ENCODE measurements at regions not wholly inside any gene's neighbourhood (a gene's known extent, or its start where the extent isn't known, plus 50 kb on each side); places are given as distances from the start of the nearest gene placed in this dataset.
"Not testable (repeated sequence)": the region's sequence is repeated elsewhere in the genome, so short reads cannot be mapped to it uniquely, and the experiment has no call there.

- no peak for DNase-seq
Observed at GRCh38 chr13:66152596-66152995, 1077.5 kb downstream of the PCDH9 start.

DNA sequence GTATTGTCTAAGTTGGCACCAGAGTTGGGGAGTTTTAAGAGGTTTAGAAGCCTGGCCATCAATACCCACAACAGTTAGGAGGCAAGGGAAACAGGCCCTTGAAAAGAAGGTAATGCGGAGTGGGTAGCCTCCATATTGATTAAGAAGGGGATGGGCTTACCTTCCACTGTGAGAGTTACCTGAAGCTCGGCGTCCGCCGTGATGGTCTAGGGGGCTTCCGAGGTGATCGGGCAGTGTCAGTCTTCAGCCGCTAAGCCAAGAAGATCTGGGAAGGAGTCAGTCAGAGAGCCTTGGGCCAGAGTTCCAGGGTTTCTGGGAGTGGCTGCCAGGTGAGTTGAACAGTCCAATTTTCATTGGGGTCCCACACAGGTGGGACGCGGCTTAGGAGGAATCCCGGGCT is 1085.8 kb downstream of the PCDH9 start:
- DNase-seq, result not testable (repeated sequence)

- DNase-seq, result no peak
Observed at GRCh38 chr13:66139701-66140100, 1090.4 kb downstream of the PCDH9 start.

- no peak for DNase-seq
Observed at GRCh38 chr13:66139250-66139649, 1090.9 kb downstream of the PCDH9 start.

GRCh38 chr13:66138172-66138811 is 1091.8 kb downstream of the PCDH9 start:
- no peak for DNase-seq

DNA sequence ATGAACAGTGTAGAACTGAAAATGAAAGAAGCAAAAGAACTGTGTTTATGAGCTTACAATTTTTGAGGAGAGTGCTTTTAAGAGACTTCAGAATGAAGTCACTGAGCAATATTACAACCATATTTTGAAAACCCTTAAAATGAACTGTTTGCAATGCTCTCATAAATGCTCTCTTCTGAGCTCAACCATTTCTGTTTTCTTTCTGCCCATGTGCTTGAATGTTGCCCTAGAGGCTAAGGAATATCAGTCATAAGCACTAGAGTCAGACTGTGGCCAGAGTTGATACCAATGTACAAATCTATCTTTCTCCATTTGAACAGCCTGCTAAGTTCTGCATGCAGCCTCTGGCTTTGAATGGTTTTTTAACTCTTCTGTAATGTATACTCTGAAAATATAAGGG is 1092.8 kb downstream of the PCDH9 start:
- DNase-seq, result no peak

DNA sequence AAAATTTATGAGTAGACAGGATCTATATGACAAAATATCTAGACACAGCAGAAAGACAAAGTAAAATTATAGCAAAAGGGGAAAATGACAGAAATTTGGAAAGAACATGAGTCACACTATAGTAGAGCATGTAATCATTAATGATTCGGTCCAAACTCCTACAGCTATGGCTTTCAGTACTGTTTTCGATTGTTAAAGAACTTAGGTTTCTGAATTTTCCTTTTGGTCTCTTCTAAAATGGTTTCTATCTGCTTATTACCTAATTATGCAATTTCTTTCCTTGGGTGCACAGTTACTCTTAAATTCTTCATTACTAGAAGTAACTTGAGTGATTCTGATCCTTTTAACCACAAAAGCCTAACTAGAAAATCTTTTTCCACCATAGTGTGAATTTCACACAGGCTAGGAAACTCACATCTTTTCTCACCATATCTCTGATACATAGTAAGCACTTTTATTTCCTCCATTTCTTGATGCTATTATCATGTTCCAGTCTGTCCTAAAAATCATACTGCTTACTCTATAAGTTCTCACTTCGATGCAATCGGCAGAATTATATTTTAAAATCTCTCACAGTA is 1101.4 kb downstream of the PCDH9 start:
- no peak for DNase-seq

DNA sequence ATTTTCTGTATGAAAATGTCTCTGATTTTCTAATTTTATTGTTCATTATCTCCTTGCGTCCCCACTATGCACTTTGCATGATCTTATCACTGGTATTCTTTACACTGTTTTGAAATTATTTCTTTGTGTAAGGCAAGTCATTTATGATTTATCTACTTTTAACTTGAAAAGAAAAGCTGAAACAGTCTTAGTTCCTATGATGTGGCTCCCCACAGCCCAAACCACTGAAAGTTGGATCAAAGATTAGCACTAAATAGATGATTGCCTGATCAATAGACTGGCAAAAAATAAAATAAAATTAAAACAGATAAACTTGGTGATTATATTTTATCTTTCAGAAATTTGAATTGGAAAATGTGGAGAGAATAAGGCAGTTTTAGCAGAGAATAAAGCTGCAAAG is 1101.9 kb downstream of the PCDH9 start:
- no peak for DNase-seq

- no peak for DNase-seq
Observed at GRCh38 chr13:66117563-66117962, 1112.6 kb downstream of the PCDH9 start.

GRCh38 chr13:66113882-66114526 is 1116.1 kb downstream of the PCDH9 start:
- DNase-seq, result no peak

DNA sequence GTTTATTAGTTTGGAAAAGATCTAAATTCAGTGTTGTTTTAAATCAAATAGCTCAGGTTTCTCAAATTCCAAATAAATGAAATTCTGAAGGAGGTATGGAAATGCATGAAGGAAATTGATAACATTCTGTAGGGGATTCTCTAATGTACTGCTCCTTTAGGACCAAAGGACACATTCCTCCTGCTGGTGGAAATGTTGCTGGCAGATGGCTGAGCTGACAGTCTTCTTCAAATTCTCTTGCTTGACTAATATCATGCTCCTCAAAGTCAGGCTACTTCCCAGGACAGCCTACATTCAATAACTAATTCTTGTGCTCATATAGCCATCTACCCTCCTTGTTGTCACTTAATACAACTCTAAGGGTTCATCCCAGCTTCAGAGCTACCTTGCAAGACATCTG is 1118.5 kb downstream of the PCDH9 start:
- DNase-seq, result no peak

- DNase-seq, result no peak
Observed at GRCh38 chr13:66106246-66106645, 1123.9 kb downstream of the PCDH9 start.

- DNase-seq, result no peak
Observed at GRCh38 chr13:66102864-66103263, 1127.3 kb downstream of the PCDH9 start.

- no peak for DNase-seq
Observed at GRCh38 chr13:66099825-66100224, 1130.3 kb downstream of the PCDH9 start.

- DNase-seq, result no peak
Observed at GRCh38 chr13:66098931-66099628, 1131.1 kb downstream of the PCDH9 start.

- no peak for DNase-seq
Observed at GRCh38 chr13:66089711-66090110, 1140.4 kb downstream of the PCDH9 start.

- DNase-seq, result no peak
Observed at GRCh38 chr13:66087269-66087710, 1142.8 kb downstream of the PCDH9 start.

GRCh38 chr13:66077132-66077689 is 1152.9 kb downstream of the PCDH9 start:
- DNase-seq, result no peak

GRCh38 chr13:66076417-66076816 is 1153.7 kb downstream of the PCDH9 start:
- peak in 1 of 4 experiments; percentile 0 for DNase-seq

GRCh38 chr13:66074018-66074615 is 1156.0 kb downstream of the PCDH9 start:
- no peak for DNase-seq

DNA sequence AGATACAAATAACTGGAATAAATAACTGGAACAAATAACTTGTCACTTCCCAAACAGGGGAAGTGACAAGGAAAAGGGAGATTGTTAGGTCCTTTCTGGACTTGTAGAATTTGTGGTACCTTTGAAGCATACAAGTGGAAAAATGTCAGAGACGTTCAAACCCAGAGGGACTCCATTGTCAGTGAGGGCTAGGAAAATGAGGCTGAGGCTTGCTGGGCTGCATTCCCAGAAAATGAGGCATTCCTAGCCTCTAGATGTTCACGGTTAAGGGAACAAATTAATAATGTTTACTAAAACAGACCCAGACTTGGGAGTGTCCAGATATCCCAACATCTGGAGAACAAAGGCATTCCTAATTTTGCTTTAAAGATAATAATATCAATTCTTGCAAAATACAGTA is 1158.0 kb downstream of the PCDH9 start:
- not testable (repeated sequence) for DNase-seq

GRCh38 chr13:66071608-66072007 is 1158.5 kb downstream of the PCDH9 start:
- no peak for DNase-seq

GRCh38 chr13:66071029-66071428 is 1159.1 kb downstream of the PCDH9 start:
- no peak for DNase-seq

Data from suppressor macrophage (primary cell).